ENCODE measurements at regions not wholly inside any gene's neighbourhood (a gene's known extent, or its start where the extent isn't known, plus 50 kb on each side); places are given as distances from the start of the nearest gene placed in this dataset.
A peak's percentile ranks its signal among the peaks of the same experiment; 100 is the strongest.

- intact Hi-C loops (cut with micrococcal nuclease; ENCODE audit: unreplicated experiment), result no loop called here
- no peak for ATAC-seq
Observed at GRCh38 chr6:43933148-43933885, 163.3 kb downstream of the VEGFA start.

More at GRCh38 chr6:43933148-43933885, 163.3 kb downstream of the VEGFA start:
- Histone ChIP-seq H3K27ac (ENCODE audit: low read length) (peak overlapping the region; percentile 57; the same call in 1 of the 2 replicates), H3K9me3 (ENCODE audit: control insufficient read depth, insufficient read depth, low read depth, low read length) (no peaks in the 10 kb centered on the region), H3K27me3 (ENCODE audit: control insufficient read depth, insufficient read depth, low read length) (no peaks in the 10 kb centered on the region), H3K36me3 (ENCODE audit: control insufficient read depth, insufficient read depth, low read length) (no peaks in the 10 kb centered on the region), H3K4me1 (ENCODE audit: control insufficient read depth, insufficient read depth, low read length) (0 out of 2 replicates have a peak, but pooled peaks cover 2% of the 10 kb centered on the region), H3K4me3 (ENCODE audit: low read depth in 2 of 2, low read length in 2 of 2) (no peak overlapping the region)
- BruUV-seq (replicated peaks), result no TSS peak
- ChIA-PET POLR2A (no interaction called here), CTCF (no interaction called here)
- TF ChIP-seq REST (IDR thresholded peaks at IDR 0.05; ENCODE audit: insufficient read depth in 1 of 2, low read depth in 2 of 2, low read length in 1 of 2) (no peak), CTCF (IDR thresholded peaks at IDR 0.05) (no peak), TCF7L2 (IDR thresholded peaks at IDR 0.05; ENCODE audit: low read depth, low read length) (no peak), SIN3A (IDR thresholded peaks at IDR 0.05; ENCODE audit: borderline replicate concordance, insufficient read depth, low read depth, low read length) (no peak), POLR2AphosphoS5 (IDR thresholded peaks at IDR 0.05; ENCODE audit: low read depth, low read length) (no peak)
- in situ Hi-C loops (cut with HindIII; ENCODE audit: low pct_unique_long_range_greater_than_20kb, low sequenced_read_pairs), result no loop called here
- DNase-seq (ENCODE audit: low read depth, low spot score), result no peak

Measured in Panc1 (cell line).